ENCODE measurements at regions not wholly inside any gene's neighbourhood (a gene's known extent, or its start where the extent isn't known, plus 50 kb on each side); places are given as distances from the start of the nearest gene placed in this dataset.

GRCh38 chr20:55746723-55747122, 258.6 kb downstream of the CBLN4 start:
- no peak for TF ChIP-seq CTCF (IDR thresholded peaks at IDR 0.05; ENCODE audit: low read length, missing control alignments)
- DNase-seq (ENCODE audit: low read depth) = no peak
- no peak overlapping the region for H3K4me3 ChIP-seq (replicated peaks; ENCODE audit: low read depth, low read length)

- TF ChIP-seq CTCF (IDR thresholded peaks at IDR 0.05; ENCODE audit: low read length, missing control alignments) = no peak
- no peak for DNase-seq (ENCODE audit: low read depth)
- H3K4me3 ChIP-seq (replicated peaks; ENCODE audit: low read depth, low read length) = no peak overlapping the region
These were observed 259.5 kb downstream of the CBLN4 start for GRCh38 chr20:55745840-55746239.

GRCh38 chr20:55744896-55745295, 260.4 kb downstream of the CBLN4 start:
- H3K4me3 ChIP-seq (replicated peaks; ENCODE audit: low read depth, low read length) = no peak overlapping the region
- TF ChIP-seq CTCF (IDR thresholded peaks at IDR 0.05; ENCODE audit: low read length, missing control alignments) = no peak
- no peak for DNase-seq (ENCODE audit: low read depth)

- DNase-seq (ENCODE audit: low read depth) = no peak
- no peak overlapping the region for H3K4me3 ChIP-seq (replicated peaks; ENCODE audit: low read depth, low read length)
- TF ChIP-seq CTCF (IDR thresholded peaks at IDR 0.05; ENCODE audit: low read length, missing control alignments) = no peak
These were observed 263.5 kb downstream of the CBLN4 start for GRCh38 chr20:55741801-55742200.

- no peak overlapping the region for H3K4me3 ChIP-seq (replicated peaks; ENCODE audit: low read depth, low read length)
- no peak for TF ChIP-seq CTCF (IDR thresholded peaks at IDR 0.05; ENCODE audit: low read length, missing control alignments)
- DNase-seq (ENCODE audit: low read depth) = no peak
These were observed 265.2 kb downstream of the CBLN4 start for GRCh38 chr20:55740076-55740475.

GRCh38 chr20:55730321-55730720, 275.0 kb downstream of the CBLN4 start:
- H3K4me3 ChIP-seq (replicated peaks; ENCODE audit: low read depth, low read length) = no peak overlapping the region
- no peak for DNase-seq (ENCODE audit: low read depth)

More at GRCh38 chr20:55730321-55730720, 275.0 kb downstream of the CBLN4 start:
- no peak for TF ChIP-seq CTCF (IDR thresholded peaks at IDR 0.05; ENCODE audit: low read length, missing control alignments)
